ENCODE measurements at regions not wholly inside any gene's neighbourhood (a gene's known extent, or its start where the extent isn't known, plus 50 kb on each side); places are given as distances from the start of the nearest gene placed in this dataset.
"Not testable (repeated sequence)": the region's sequence is repeated elsewhere in the genome, so short reads cannot be mapped to it uniquely, and the experiment has no call there.

GRCh38 chr7:138377306-138377705 lies 82.8 kb upstream of the TRIM24 start:
- no peak for DNase-seq (ENCODE audit: low read depth in 1 of 2, low spot score in 1 of 2)
- no peak for TF ChIP-seq JUND (IDR thresholded peaks at IDR 0.05; ENCODE audit: low read depth)
- in situ Hi-C loops (cut with HindIII; ENCODE audit: low pct_unique_long_range_greater_than_20kb, low sequenced_read_pairs): no loop called here

- in situ Hi-C loops (cut with HindIII; ENCODE audit: low pct_unique_long_range_greater_than_20kb, low sequenced_read_pairs): no loop called here
- TF ChIP-seq JUND (IDR thresholded peaks at IDR 0.05; ENCODE audit: low read depth): no peak
- DNase-seq (ENCODE audit: low read depth in 1 of 2, low spot score in 1 of 2): no peak
Observed at GRCh38 chr7:138378741-138379559, 81.1 kb upstream of the TRIM24 start.

GRCh38 chr7:138382862-138383565 lies 77.0 kb upstream of the TRIM24 start:
- DNase-seq (ENCODE audit: low read depth in 1 of 2, low spot score in 1 of 2): no peak
- in situ Hi-C loops (cut with HindIII; ENCODE audit: low pct_unique_long_range_greater_than_20kb, low sequenced_read_pairs): no loop called here
- TF ChIP-seq JUND (IDR thresholded peaks at IDR 0.05; ENCODE audit: low read depth): no peak

- in situ Hi-C loops (cut with HindIII; ENCODE audit: low pct_unique_long_range_greater_than_20kb, low sequenced_read_pairs): no loop called here
- no peak for TF ChIP-seq JUND (IDR thresholded peaks at IDR 0.05; ENCODE audit: low read depth)
- no peak for DNase-seq (ENCODE audit: low read depth in 1 of 2, low spot score in 1 of 2)
Observed at GRCh38 chr7:138386821-138387220, 73.2 kb upstream of the TRIM24 start.

GRCh38 chr7:138387755-138388475 lies 72.1 kb upstream of the TRIM24 start:
- DNase-seq (ENCODE audit: low read depth in 1 of 2, low spot score in 1 of 2): no peak
- in situ Hi-C loops (cut with HindIII; ENCODE audit: low pct_unique_long_range_greater_than_20kb, low sequenced_read_pairs): no loop called here
- TF ChIP-seq JUND (IDR thresholded peaks at IDR 0.05; ENCODE audit: low read depth): no peak

GRCh38 chr7:138388673-138389491 lies 71.2 kb upstream of the TRIM24 start:
- DNase-seq (ENCODE audit: low read depth in 1 of 2, low spot score in 1 of 2): no peak
- in situ Hi-C loops (cut with HindIII; ENCODE audit: low pct_unique_long_range_greater_than_20kb, low sequenced_read_pairs): no loop called here
- TF ChIP-seq JUND (IDR thresholded peaks at IDR 0.05; ENCODE audit: low read depth): no peak

- in situ Hi-C loops (cut with HindIII; ENCODE audit: low pct_unique_long_range_greater_than_20kb, low sequenced_read_pairs): no loop called here
- DNase-seq (ENCODE audit: low read depth in 1 of 2, low spot score in 1 of 2): no peak
- no peak for TF ChIP-seq JUND (IDR thresholded peaks at IDR 0.05; ENCODE audit: low read depth)
Observed at GRCh38 chr7:138395763-138396162, 64.3 kb upstream of the TRIM24 start.

GRCh38 chr7:138396251-138397070 lies 63.6 kb upstream of the TRIM24 start:
- DNase-seq (ENCODE audit: low read depth in 1 of 2, low spot score in 1 of 2): peak in 1 of 2 experiments; percentile 2
- no peak for TF ChIP-seq JUND (IDR thresholded peaks at IDR 0.05; ENCODE audit: low read depth)

GRCh38 chr7:138397071-138397433 lies 63.0 kb upstream of the TRIM24 start:
- in situ Hi-C loops (cut with HindIII; ENCODE audit: low pct_unique_long_range_greater_than_20kb, low sequenced_read_pairs); DNase-seq (ENCODE audit: low read depth in 1 of 2, low spot score in 1 of 2): not testable (repeated sequence)

More at GRCh38 chr7:138396251-138397070, 63.6 kb upstream of the TRIM24 start:
- in situ Hi-C loops (cut with HindIII; ENCODE audit: low pct_unique_long_range_greater_than_20kb, low sequenced_read_pairs): no loop called here

GRCh38 chr7:138398857-138399256 lies 61.2 kb upstream of the TRIM24 start:
- no peak for TF ChIP-seq JUND (IDR thresholded peaks at IDR 0.05; ENCODE audit: low read depth)
- in situ Hi-C loops (cut with HindIII; ENCODE audit: low pct_unique_long_range_greater_than_20kb, low sequenced_read_pairs): no loop called here
- DNase-seq (ENCODE audit: low read depth in 1 of 2, low spot score in 1 of 2): no peak

- no peak for DNase-seq (ENCODE audit: low read depth in 1 of 2, low spot score in 1 of 2)
- in situ Hi-C loops (cut with HindIII; ENCODE audit: low pct_unique_long_range_greater_than_20kb, low sequenced_read_pairs): no loop called here
- no peak for TF ChIP-seq JUND (IDR thresholded peaks at IDR 0.05; ENCODE audit: low read depth)
Observed at GRCh38 chr7:138400400-138400886, 59.6 kb upstream of the TRIM24 start.

Data from T47D (cell line).